ENCODE measurements at regions not wholly inside any gene's neighbourhood (a gene's known extent, or its start where the extent isn't known, plus 50 kb on each side); places are given as distances from the start of the nearest gene placed in this dataset.

DNA sequence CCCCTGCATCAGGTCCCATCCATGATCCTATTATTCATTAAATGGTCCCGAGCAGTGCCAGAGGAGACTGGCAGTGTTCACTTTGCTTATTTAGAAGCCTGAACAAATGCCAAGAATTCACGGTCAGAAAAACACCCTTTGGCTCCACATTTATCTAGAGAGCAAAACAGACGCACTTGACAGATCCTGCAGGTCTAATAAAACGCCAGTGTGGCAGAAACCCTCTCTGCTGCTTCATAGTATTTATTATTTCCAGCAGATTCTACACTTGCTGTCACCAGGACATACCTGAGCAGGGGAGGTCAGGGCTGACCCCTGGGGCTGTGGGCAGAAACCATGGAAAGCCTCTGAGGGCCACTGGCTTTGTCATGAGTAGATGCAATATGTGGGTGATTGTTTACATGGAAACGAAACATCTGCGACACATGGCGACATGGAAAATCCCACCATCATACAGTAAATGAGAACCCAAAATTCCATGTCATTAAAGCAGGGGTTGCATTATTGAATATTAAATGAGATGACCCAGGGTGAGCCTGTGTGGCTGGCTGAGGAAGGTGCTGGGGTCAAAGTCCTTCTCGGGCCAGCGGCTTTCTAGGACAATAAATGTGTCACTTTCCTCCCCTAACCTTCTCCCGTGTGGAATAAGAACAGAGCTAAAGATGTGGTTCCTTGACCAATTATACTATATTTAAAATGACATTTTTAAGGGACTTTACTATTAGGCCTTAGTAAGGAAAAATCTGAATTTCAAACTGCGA is 205.9 kb upstream of the SVIL start:
- TF ChIP-seq ZNF221 (tag by site-specific recombination; IDR thresholded peaks at IDR 0.05; ENCODE audit: borderline replicate concordance), result no peak
- TF ChIP-seq, protein P1, sequence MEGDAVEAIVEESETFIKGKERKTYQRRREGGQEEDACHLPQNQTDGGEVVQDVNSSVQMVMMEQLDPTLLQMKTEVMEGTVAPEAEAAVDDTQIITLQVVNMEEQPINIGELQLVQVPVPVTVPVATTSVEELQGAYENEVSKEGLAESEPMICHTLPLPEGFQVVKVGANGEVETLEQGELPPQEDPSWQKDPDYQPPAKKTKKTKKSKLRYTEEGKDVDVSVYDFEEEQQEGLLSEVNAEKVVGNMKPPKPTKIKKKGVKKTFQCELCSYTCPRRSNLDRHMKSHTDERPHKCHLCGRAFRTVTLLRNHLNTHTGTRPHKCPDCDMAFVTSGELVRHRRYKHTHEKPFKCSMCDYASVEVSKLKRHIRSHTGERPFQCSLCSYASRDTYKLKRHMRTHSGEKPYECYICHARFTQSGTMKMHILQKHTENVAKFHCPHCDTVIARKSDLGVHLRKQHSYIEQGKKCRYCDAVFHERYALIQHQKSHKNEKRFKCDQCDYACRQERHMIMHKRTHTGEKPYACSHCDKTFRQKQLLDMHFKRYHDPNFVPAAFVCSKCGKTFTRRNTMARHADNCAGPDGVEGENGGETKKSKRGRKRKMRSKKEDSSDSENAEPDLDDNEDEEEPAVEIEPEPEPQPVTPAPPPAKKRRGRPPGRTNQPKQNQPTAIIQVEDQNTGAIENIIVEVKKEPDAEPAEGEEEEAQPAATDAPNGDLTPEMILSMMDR (tag by site-specific recombination; IDR thresholded peaks at IDR 0.05), result no peak
- TF ChIP-seq RBAK (tag by site-specific recombination; IDR thresholded peaks at IDR 0.05), result no peak
- TF ChIP-seq, protein P2, sequence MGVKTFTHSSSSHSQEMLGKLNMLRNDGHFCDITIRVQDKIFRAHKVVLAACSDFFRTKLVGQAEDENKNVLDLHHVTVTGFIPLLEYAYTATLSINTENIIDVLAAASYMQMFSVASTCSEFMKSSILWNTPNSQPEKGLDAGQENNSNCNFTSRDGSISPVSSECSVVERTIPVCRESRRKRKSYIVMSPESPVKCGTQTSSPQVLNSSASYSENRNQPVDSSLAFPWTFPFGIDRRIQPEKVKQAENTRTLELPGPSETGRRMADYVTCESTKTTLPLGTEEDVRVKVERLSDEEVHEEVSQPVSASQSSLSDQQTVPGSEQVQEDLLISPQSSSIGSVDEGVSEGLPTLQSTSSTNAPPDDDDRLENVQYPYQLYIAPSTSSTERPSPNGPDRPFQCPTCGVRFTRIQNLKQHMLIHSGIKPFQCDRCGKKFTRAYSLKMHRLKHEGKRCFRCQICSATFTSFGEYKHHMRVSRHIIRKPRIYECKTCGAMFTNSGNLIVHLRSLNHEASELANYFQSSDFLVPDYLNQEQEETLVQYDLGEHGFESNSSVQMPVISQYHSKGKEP (tag by site-specific recombination; IDR thresholded peaks at IDR 0.05), result no peak
- no peak for TF ChIP-seq ZNF274 (IDR thresholded peaks at IDR 0.05; ENCODE audit: low read length)
- no peak for TF ChIP-seq ZNF274 (tag by site-specific recombination; IDR thresholded peaks at IDR 0.05; ENCODE audit: borderline replicate concordance)
